ENCODE measurements at regions not wholly inside any gene's neighbourhood (a gene's known extent, or its start where the extent isn't known, plus 50 kb on each side); places are given as distances from the start of the nearest gene placed in this dataset.

DNA sequence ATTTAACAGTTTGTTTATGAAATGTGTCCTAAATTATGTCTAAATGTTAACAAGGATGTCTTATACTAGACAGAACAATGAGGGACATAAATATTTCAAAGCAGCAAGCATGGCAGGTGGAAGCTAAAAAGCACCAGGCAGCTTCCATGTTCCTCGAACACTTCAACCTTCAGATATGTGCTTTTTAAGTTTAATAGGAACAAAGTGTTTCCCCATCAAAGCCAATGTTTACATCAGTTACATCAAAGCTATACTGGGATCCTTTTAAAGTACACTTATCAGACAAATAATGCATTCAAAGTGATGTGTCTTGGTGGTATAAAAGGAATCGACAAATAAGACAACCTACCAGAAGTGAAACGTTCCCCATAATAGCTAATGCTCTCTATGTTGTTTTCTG, 2841.1 kb upstream of the PCDH20 start:
- no peak overlapping the region for H2BK20ac ChIP-seq (ENCODE audit: low read depth, low read length)
- dilution Hi-C loops (cut with HindIII; ENCODE audit: low sequenced_read_pairs, unreplicated experiment) (no loop called here), intact Hi-C loops (cut with micrococcal nuclease) (no loop called here), in situ Hi-C loops (cut with MboI; ENCODE audit: low sequenced_read_pairs) (no loop called here)
- H2BK15ac ChIP-seq (ENCODE audit: low read depth, low read length): no peak overlapping the region
- no peaks in the 10 kb centered on the region for H3K9me1 ChIP-seq (ENCODE audit: insufficient read depth, low read length)
- no peak overlapping the region for H3K56ac ChIP-seq (ENCODE audit: extremely low read depth, insufficient read depth, low read length)
- H2AK5ac ChIP-seq (ENCODE audit: low read depth, low read length): no peak overlapping the region
- no peaks in the 10 kb centered on the region for H3K27me3 ChIP-seq (ENCODE audit: control insufficient read depth, insufficient read depth, low read length)
- ATAC-seq (ENCODE audit: low read depth) (no peak), DNase-seq (no peak)
- H4K8ac ChIP-seq (ENCODE audit: low read depth in 2 of 2, low read length in 2 of 2): no peak overlapping the region
- no peak overlapping the region for H3K4ac ChIP-seq (ENCODE audit: low read depth, low read length)
- H4K91ac ChIP-seq (ENCODE audit: insufficient read depth, low read depth, low read length): no peak overlapping the region
- no TSS peak for BruUV-seq (replicated peaks)
- no peaks in the 10 kb centered on the region for H4K20me1 ChIP-seq (ENCODE audit: insufficient read depth, low read length)
- no peak overlapping the region for H3K27ac ChIP-seq (ENCODE audit: insufficient read depth, low read length)
- H2BK5ac ChIP-seq (ENCODE audit: low read depth, low read length, poor library complexity, severe bottlenecking): no peak overlapping the region
- no peak overlapping the region for H3K4me2 ChIP-seq (ENCODE audit: low read depth, low read length)
- WGBS, 2 experiments (ENCODE audit: extremely low coverage in 2 of 2, insufficient read length in 1 of 2): no CpG with 5 or more reads among the region's 3 CpGs
- no peak overlapping the region for H2BK120ac ChIP-seq (ENCODE audit: low read depth, low read length)
- H2AFZ ChIP-seq (replicated peaks; ENCODE audit: low read length, poor library complexity): no peak overlapping the region
- H4K5ac ChIP-seq (ENCODE audit: low read depth, low read length): no peak overlapping the region
- H3K9ac ChIP-seq (ENCODE audit: low read depth, low read length): no peak overlapping the region
- no peak overlapping the region for H3K23ac ChIP-seq (ENCODE audit: low read depth, low read length)
- H3K4me3 ChIP-seq (ENCODE audit: insufficient read depth, low read depth, low read length): no peak overlapping the region
- no peak overlapping the region for H2AK9ac ChIP-seq (replicated peaks; ENCODE audit: low read depth, low read length, poor library complexity)
- no peaks in the 10 kb centered on the region for H3K79me1 ChIP-seq (ENCODE audit: low read depth in 1 of 2, low read length in 2 of 2)
- H3K9me3 ChIP-seq (ENCODE audit: control insufficient read depth, insufficient read depth, low read length): no peaks in the 10 kb centered on the region
- H3K18ac ChIP-seq (ENCODE audit: low read depth, low read length): no peak overlapping the region
- no peaks in the 10 kb centered on the region for H3K4me1 ChIP-seq (ENCODE audit: control insufficient read depth, insufficient read depth, low read length)
- TF ChIP-seq NFE2L2 (IDR thresholded peaks at IDR 0.05; ENCODE audit: low read depth, low read length): no peak
- TF ChIP-seq RCOR1 (IDR thresholded peaks at IDR 0.05; ENCODE audit: insufficient replicate concordance, low read length): no peak
- no peak for TF ChIP-seq RFX5 (IDR thresholded peaks at IDR 0.05; ENCODE audit: low read depth, low read length)
- TF ChIP-seq POLR2A (IDR thresholded peaks at IDR 0.05; ENCODE audit: low read depth, low read length): no peak
- H3K14ac ChIP-seq (replicated peaks; ENCODE audit: low read depth, low read length): no peak overlapping the region
- CTCF ChIA-PET: no interaction called here
- H3K36me3 ChIP-seq (ENCODE audit: control insufficient read depth, insufficient read depth, low read length): no peaks in the 10 kb centered on the region
- POLR2A ChIA-PET (ENCODE audit: unreplicated experiment): no interaction called here
